SK-N-SH treated with all-trans-retinoic acid at 6 μM for 48 hours (cell line): ENCODE measurements at regions not wholly inside any gene's neighbourhood (a gene's known extent, or its start where the extent isn't known, plus 50 kb on each side); places are given as distances from the start of the nearest gene placed in this dataset.

Experiments used
- ATAC-seq: fragments of 200-7000 bp; cut with Tn5 transposase; 3 replicates; pipeline ENCODE4 v1.9.1; 2020; ENCODE audit warnings: mild to moderate bottlenecking, moderate library complexity
- ARNTL ChIP-seq: fragments of 450-650 bp; formaldehyde crosslinking; IDR thresholded peaks from 2 replicates; pipeline ENCODE4 v1.5.0; 2020; ENCODE audit warnings: low read depth, mild to moderate bottlenecking, moderate library complexity, borderline replicate concordance
- BACH2 ChIP-seq: fragments of 250-450 bp; sonication (Bioruptor Pico); IDR thresholded peaks from 2 replicates; pipeline ENCODE4 v1.9.0; 2021; ENCODE audit warnings: mild to moderate bottlenecking, borderline replicate concordance
- CSDC2 ChIP-seq: fragments of 250-450 bp; sonication (Bioruptor Pico); IDR thresholded peaks from 2 replicates; pipeline ENCODE4 v1.5.0; 2020; ENCODE audit warnings: mild to moderate bottlenecking, moderate library complexity
- ESRRG ChIP-seq: fragments of 250-450 bp; sonication (Bioruptor Pico); IDR thresholded peaks from 2 replicates; pipeline ENCODE4 v1.6.1; 2021; ENCODE audit warnings: mild to moderate bottlenecking
- ISL1 ChIP-seq: fragments of 250-450 bp; sonication (Bioruptor Pico); IDR thresholded peaks from 2 replicates; pipeline ENCODE4 v2.1.2; 2022; ENCODE audit warnings: mild to moderate bottlenecking, moderate library complexity
- OSR1 ChIP-seq: fragments of 250-450 bp; sonication (Bioruptor Pico); IDR thresholded peaks from 2 replicates; pipeline ENCODE4 v1.8.0; 2022; ENCODE audit warnings: moderate library complexity, mild to moderate bottlenecking, inconsistent platforms
- PPARA ChIP-seq: fragments of 250-450 bp; sonication (Bioruptor Pico); IDR thresholded peaks from 2 replicates; pipeline ENCODE4 v1.5.0; 2020; ENCODE audit warnings: mild to moderate bottlenecking, borderline replicate concordance
- RARB ChIP-seq: fragments of 250-450 bp; sonication (Bioruptor Pico); IDR thresholded peaks from 2 replicates; pipeline ENCODE4 v1.8.0; 2021; ENCODE audit warnings: mild to moderate bottlenecking, moderate library complexity
- SNAI2 ChIP-seq: fragments of 250-450 bp; sonication (Bioruptor Pico); IDR thresholded peaks from 2 replicates; pipeline ENCODE4 v1.5.0; 2020; ENCODE audit warnings: mild to moderate bottlenecking, moderate library complexity
- TOX ChIP-seq: fragments of 250-450 bp; sonication (Bioruptor Pico); IDR thresholded peaks from 2 replicates; pipeline ENCODE4 v1.8.0; 2021; ENCODE audit warnings: mild to moderate bottlenecking, moderate library complexity, borderline replicate concordance
- ZC3H10 ChIP-seq: fragments of 250-450 bp; sonication (Bioruptor Pico); IDR thresholded peaks from 2 replicates; pipeline ENCODE4 v1.5.1; 2021; ENCODE audit warnings: mild to moderate bottlenecking, moderate library complexity
- ZFP3 ChIP-seq: fragments of 250-450 bp; sonication (Bioruptor Pico); IDR thresholded peaks from 2 replicates; pipeline ENCODE4 v1.5.0; 2020; ENCODE audit warnings: mild to moderate bottlenecking, moderate library complexity
- ZFP30 ChIP-seq: fragments of 450-650 bp; formaldehyde crosslinking; IDR thresholded peaks from 2 replicates; pipeline ENCODE4 v1.5.0; 2022; ENCODE audit warnings: mild to moderate bottlenecking, moderate library complexity
- ZNF565 ChIP-seq: fragments of 450-650 bp; formaldehyde crosslinking; conservative IDR thresholded peaks from 2 replicates; pipeline ENCODE4 v1.5.0; 2020; ENCODE audit warnings: low read depth, mild to moderate bottlenecking, moderate library complexity
- ZNF70 ChIP-seq: fragments of 450-650 bp; formaldehyde crosslinking; IDR thresholded peaks from 2 replicates; pipeline ENCODE4 v1.5.0; 2020; ENCODE audit warnings: mild to moderate bottlenecking, moderate library complexity
- ZNF8 ChIP-seq: fragments of 450-650 bp; formaldehyde crosslinking; IDR thresholded peaks from 2 replicates; pipeline ENCODE4 v1.5.0; 2020; ENCODE audit warnings: mild to moderate bottlenecking, moderate library complexity
- TF ChIP-seq, protein P1 (sequence below): fragments of 250-450 bp; sonication (Bioruptor Pico); IDR thresholded peaks from 2 replicates; pipeline ENCODE4 v1.5.1; 2021; ENCODE audit warnings: mild to moderate bottlenecking, moderate library complexity
- TF ChIP-seq, protein P2 (sequence below): fragments of 250-450 bp; sonication (Bioruptor Pico); IDR thresholded peaks from 2 replicates; pipeline ENCODE4 v1.5.1; 2020; ENCODE audit warnings: low read depth, mild to moderate bottlenecking, moderate library complexity
- TF ChIP-seq, protein P3 (sequence below): fragments of 250-450 bp; sonication (Bioruptor Pico); IDR thresholded peaks from 2 replicates; pipeline ENCODE4 v1.8.0; 2020; ENCODE audit warnings: mild to moderate bottlenecking, moderate library complexity, borderline replicate concordance
- TF ChIP-seq, protein P4 (sequence below): fragments of 250-450 bp; sonication (Bioruptor Pico); IDR thresholded peaks from 2 replicates; pipeline ENCODE4 v1.5.0; 2020; ENCODE audit warnings: mild to moderate bottlenecking, moderate library complexity
- TF ChIP-seq, protein P5 (sequence below): fragments of 250-450 bp; sonication (Bioruptor Pico); IDR thresholded peaks from 2 replicates; pipeline ENCODE4 v1.8.0; 2021; ENCODE audit warnings: low read depth, mild to moderate bottlenecking, moderate library complexity, borderline replicate concordance

DNA sequence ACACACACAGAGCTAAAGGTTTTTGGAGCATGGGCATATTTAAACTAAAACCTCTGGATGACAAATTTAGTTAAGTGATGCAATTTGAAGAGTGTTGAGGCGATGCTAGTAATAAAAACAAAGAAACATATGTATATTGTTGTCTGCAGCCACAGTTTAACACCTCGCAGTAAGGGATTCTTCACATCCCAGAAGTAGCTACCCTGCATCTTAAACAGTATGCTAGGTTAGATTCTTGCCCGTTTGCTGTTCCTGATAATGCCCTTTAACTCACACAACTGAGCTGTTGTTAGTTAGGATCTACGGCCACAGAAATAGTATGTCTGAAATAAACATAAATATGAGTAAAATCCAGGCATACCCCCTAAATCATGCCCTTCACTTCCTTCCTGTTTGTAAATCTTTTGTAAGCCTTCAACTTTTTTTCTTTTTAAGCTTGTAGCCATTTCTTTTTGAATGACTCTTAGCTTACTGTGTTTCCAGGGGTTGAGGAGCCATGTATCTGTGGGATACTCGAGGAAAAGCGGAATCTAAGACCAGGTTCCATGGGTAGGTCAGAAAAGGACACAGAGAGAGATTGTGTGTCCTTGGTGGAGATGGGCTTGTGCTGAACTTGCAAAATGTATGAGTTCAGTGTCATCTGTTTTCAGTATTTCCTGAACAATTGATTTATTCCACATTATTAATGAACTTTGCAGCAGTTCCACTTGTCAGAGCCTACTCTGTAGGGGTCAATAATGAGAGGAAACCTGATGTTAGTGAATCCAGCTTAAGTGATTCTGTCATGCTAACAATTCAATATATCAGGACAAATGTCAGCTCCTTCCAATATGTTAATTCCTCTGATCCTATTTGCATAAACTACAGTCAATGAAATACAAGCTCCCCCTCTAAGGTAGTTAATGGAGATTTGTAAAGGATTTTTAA, 349.6 kb downstream of the GPAT3 start:
- no peak for ATAC-seq
- TF ChIP-seq SNAI2, result no peak
- no peak for TF ChIP-seq ZFP30 (CRISPR knock-in tag)
- no peak for TF ChIP-seq ZNF70
- TF ChIP-seq ARNTL, result no peak
- no peak for TF ChIP-seq ZNF8 (CRISPR knock-in tag)
- no peak for TF ChIP-seq OSR1 (CRISPR knock-in tag)
- no peak for TF ChIP-seq ISL1
- no peak for TF ChIP-seq ZNF565 (CRISPR knock-in tag)
- TF ChIP-seq TOX (CRISPR knock-in tag), result no peak
- TF ChIP-seq, protein P1, sequence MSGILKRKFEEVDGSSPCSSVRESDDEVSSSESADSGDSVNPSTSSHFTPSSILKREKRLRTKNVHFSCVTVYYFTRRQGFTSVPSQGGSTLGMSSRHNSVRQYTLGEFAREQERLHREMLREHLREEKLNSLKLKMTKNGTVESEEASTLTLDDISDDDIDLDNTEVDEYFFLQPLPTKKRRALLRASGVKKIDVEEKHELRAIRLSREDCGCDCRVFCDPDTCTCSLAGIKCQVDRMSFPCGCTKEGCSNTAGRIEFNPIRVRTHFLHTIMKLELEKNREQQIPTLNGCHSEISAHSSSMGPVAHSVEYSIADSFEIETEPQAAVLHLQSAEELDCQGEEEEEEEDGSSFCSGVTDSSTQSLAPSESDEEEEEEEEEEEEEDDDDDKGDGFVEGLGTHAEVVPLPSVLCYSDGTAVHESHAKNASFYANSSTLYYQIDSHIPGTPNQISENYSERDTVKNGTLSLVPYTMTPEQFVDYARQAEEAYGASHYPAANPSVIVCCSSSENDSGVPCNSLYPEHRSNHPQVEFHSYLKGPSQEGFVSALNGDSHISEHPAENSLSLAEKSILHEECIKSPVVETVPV (CRISPR knock-in tag), result no peak
- TF ChIP-seq ZFP3 (CRISPR knock-in tag), result no peak
- TF ChIP-seq BACH2 (CRISPR knock-in tag), result no peak
- TF ChIP-seq ZC3H10, result no peak
- no peak for TF ChIP-seq ESRRG
- TF ChIP-seq, protein P2, sequence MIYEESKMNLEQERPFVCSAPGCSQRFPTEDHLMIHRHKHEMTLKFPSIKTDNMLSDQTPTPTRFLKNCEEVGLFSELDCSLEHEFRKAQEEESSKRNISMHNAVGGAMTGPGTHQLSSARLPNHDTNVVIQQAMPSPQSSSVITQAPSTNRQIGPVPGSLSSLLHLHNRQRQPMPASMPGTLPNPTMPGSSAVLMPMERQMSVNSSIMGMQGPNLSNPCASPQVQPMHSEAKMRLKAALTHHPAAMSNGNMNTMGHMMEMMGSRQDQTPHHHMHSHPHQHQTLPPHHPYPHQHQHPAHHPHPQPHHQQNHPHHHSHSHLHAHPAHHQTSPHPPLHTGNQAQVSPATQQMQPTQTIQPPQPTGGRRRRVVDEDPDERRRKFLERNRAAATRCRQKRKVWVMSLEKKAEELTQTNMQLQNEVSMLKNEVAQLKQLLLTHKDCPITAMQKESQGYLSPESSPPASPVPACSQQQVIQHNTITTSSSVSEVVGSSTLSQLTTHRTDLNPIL (CRISPR knock-in tag), result no peak
- TF ChIP-seq CSDC2 (CRISPR knock-in tag), result no peak
- TF ChIP-seq, protein P3, sequence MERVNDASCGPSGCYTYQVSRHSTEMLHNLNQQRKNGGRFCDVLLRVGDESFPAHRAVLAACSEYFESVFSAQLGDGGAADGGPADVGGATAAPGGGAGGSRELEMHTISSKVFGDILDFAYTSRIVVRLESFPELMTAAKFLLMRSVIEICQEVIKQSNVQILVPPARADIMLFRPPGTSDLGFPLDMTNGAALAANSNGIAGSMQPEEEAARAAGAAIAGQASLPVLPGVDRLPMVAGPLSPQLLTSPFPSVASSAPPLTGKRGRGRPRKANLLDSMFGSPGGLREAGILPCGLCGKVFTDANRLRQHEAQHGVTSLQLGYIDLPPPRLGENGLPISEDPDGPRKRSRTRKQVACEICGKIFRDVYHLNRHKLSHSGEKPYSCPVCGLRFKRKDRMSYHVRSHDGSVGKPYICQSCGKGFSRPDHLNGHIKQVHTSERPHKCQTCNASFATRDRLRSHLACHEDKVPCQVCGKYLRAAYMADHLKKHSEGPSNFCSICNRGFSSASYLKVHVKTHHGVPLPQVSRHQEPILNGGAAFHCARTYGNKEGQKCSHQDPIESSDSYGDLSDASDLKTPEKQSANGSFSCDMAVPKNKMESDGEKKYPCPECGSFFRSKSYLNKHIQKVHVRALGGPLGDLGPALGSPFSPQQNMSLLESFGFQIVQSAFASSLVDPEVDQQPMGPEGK (CRISPR knock-in tag), result no peak
- TF ChIP-seq RARB (CRISPR knock-in tag), result no peak
- TF ChIP-seq, protein P4, sequence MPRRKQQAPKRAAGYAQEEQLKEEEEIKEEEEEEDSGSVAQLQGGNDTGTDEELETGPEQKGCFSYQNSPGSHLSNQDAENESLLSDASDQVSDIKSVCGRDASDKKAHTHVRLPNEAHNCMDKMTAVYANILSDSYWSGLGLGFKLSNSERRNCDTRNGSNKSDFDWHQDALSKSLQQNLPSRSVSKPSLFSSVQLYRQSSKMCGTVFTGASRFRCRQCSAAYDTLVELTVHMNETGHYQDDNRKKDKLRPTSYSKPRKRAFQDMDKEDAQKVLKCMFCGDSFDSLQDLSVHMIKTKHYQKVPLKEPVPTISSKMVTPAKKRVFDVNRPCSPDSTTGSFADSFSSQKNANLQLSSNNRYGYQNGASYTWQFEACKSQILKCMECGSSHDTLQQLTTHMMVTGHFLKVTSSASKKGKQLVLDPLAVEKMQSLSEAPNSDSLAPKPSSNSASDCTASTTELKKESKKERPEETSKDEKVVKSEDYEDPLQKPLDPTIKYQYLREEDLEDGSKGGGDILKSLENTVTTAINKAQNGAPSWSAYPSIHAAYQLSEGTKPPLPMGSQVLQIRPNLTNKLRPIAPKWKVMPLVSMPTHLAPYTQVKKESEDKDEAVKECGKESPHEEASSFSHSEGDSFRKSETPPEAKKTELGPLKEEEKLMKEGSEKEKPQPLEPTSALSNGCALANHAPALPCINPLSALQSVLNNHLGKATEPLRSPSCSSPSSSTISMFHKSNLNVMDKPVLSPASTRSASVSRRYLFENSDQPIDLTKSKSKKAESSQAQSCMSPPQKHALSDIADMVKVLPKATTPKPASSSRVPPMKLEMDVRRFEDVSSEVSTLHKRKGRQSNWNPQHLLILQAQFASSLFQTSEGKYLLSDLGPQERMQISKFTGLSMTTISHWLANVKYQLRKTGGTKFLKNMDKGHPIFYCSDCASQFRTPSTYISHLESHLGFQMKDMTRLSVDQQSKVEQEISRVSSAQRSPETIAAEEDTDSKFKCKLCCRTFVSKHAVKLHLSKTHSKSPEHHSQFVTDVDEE, result no peak
- TF ChIP-seq, protein P5, sequence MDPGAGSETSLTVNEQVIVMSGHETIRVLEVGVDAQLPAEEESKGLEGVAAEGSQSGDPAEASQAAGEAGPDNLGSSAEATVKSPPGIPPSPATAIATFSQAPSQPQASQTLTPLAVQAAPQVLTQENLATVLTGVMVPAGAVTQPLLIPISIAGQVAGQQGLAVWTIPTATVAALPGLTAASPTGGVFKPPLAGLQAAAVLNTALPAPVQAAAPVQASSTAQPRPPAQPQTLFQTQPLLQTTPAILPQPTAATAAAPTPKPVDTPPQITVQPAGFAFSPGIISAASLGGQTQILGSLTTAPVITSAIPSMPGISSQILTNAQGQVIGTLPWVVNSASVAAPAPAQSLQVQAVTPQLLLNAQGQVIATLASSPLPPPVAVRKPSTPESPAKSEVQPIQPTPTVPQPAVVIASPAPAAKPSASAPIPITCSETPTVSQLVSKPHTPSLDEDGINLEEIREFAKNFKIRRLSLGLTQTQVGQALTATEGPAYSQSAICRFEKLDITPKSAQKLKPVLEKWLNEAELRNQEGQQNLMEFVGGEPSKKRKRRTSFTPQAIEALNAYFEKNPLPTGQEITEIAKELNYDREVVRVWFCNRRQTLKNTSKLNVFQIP (CRISPR knock-in tag), result no peak

DNA sequence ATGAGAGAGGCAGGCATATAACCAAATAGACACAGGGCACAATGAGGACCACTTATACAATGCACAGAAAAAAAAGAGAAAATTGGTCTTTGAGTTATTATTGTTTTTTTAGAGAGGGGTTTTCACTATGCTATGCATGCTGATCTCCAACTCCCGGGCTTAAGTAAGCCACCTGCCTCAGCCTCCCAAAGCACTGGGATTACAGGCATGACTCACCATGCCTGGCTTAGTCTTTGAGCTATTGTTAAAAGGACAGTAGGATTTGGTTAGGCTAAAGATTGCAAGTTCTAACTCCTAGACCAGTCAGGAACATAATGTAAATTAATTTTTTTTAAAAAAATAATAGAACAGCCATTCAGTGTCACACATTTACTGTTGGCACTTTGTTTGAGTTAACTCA, 340.1 kb downstream of the GPAT3 start:
- no peak for ATAC-seq
- TF ChIP-seq PPARA (no peak), ZFP30 (CRISPR knock-in tag) (no peak), SNAI2 (no peak), ESRRG (no peak), RARB (CRISPR knock-in tag) (no peak), OSR1 (CRISPR knock-in tag) (no peak)
- TF ChIP-seq, protein P1 (CRISPR knock-in tag), result no peak
- TF ChIP-seq, protein P3 (CRISPR knock-in tag), result no peak
- TF ChIP-seq, protein P4, result no peak
- TF ChIP-seq, protein P2 (CRISPR knock-in tag), result no peak
